ENCODE measurements at regions not wholly inside any gene's neighbourhood (a gene's known extent, or its start where the extent isn't known, plus 50 kb on each side); places are given as distances from the start of the nearest gene placed in this dataset.
A peak's percentile ranks its signal among the peaks of the same experiment; 100 is the strongest.

GRCh38 chr3:153268564-153269279 is 106.7 kb downstream of the RAP2B start:
- Histone ChIP-seq H3K79me2 (ENCODE audit: insufficient read depth, low read length) (no peaks in the 10 kb centered on the region), H3K4me2 (ENCODE audit: insufficient read depth, low read length) (no peak overlapping the region), H4K20me1 (ENCODE audit: insufficient read depth, low read length) (no peaks in the 10 kb centered on the region), H3K4me3 (ENCODE audit: low read depth in 1 of 2, low read length in 2 of 2) (no peak overlapping the region), H3K4me1 (ENCODE audit: insufficient read depth, low read length) (no peaks in the 10 kb centered on the region), H3K27me3 (ENCODE audit: insufficient read depth, low read length, poor library complexity) (no peaks in the 10 kb centered on the region), H3K36me3 (ENCODE audit: insufficient read depth, low read length) (no peaks in the 10 kb centered on the region), H3K9me3 (ENCODE audit: insufficient read depth, low read length, severe bottlenecking) (no peaks in the 10 kb centered on the region), H2AFZ (ENCODE audit: low read depth, low read length) (no peak overlapping the region), H3K9ac (ENCODE audit: low read depth, low read length) (no peak overlapping the region), H3K27ac (ENCODE audit: low read length) (no peak overlapping the region)
- no peak for TF ChIP-seq CTCF (IDR thresholded peaks at IDR 0.05; ENCODE audit: borderline replicate concordance, extremely low read depth, low read length, poor library complexity, severe bottlenecking)
- no peak for TF ChIP-seq EZH2 (IDR thresholded peaks at IDR 0.05; ENCODE audit: borderline replicate concordance, low read depth, low read length, severe bottlenecking)
- ATAC-seq (ENCODE audit: insufficient read depth, low read depth) = no peak
- DNase-seq = no peak

- H2AFZ ChIP-seq (ENCODE audit: low read depth, low read length) = no peak overlapping the region
Observed at GRCh38 chr3:153269730-153270129, 107.7 kb downstream of the RAP2B start.

GRCh38 chr3:153273217-153273616 is 111.2 kb downstream of the RAP2B start:
- Histone ChIP-seq H3K27me3 (ENCODE audit: insufficient read depth, low read length, poor library complexity) (no peaks in the 10 kb centered on the region), H3K9ac (ENCODE audit: low read depth, low read length) (no peak overlapping the region), H2AFZ (ENCODE audit: low read depth, low read length) (no peak overlapping the region), H3K27ac (ENCODE audit: low read length) (no peak overlapping the region), H3K4me1 (ENCODE audit: insufficient read depth, low read length) (no peaks in the 10 kb centered on the region), H3K9me3 (ENCODE audit: insufficient read depth, low read length, severe bottlenecking) (no peaks in the 10 kb centered on the region), H4K20me1 (ENCODE audit: insufficient read depth, low read length) (no peaks in the 10 kb centered on the region), H3K4me3 (ENCODE audit: low read depth in 1 of 2, low read length in 2 of 2) (no peak overlapping the region), H3K79me2 (ENCODE audit: insufficient read depth, low read length) (no peaks in the 10 kb centered on the region), H3K4me2 (ENCODE audit: insufficient read depth, low read length) (no peak overlapping the region), H3K36me3 (ENCODE audit: insufficient read depth, low read length) (no peaks in the 10 kb centered on the region)
- peak; percentile 55; the same call in 1 of the 3 replicates for ATAC-seq (ENCODE audit: insufficient read depth, low read depth)
- TF ChIP-seq CTCF (IDR thresholded peaks at IDR 0.05; ENCODE audit: borderline replicate concordance, extremely low read depth, low read length, poor library complexity, severe bottlenecking) = no peak
- peak; percentile 6 for DNase-seq

More at GRCh38 chr3:153269730-153270129, 107.7 kb downstream of the RAP2B start:
- ATAC-seq (ENCODE audit: insufficient read depth, low read depth) = no peak
- H3K4me3 ChIP-seq (ENCODE audit: low read depth in 1 of 2, low read length in 2 of 2) = no peak overlapping the region
- no peak for TF ChIP-seq CTCF (IDR thresholded peaks at IDR 0.05; ENCODE audit: borderline replicate concordance, extremely low read depth, low read length, poor library complexity, severe bottlenecking)
- no peak for TF ChIP-seq EZH2 (IDR thresholded peaks at IDR 0.05; ENCODE audit: borderline replicate concordance, low read depth, low read length, severe bottlenecking)
- no peaks in the 10 kb centered on the region for H3K27me3 ChIP-seq (ENCODE audit: insufficient read depth, low read length, poor library complexity)
- no peak overlapping the region for H3K27ac ChIP-seq (ENCODE audit: low read length)
- H4K20me1 ChIP-seq (ENCODE audit: insufficient read depth, low read length) = no peaks in the 10 kb centered on the region
- H3K4me1 ChIP-seq (ENCODE audit: insufficient read depth, low read length) = no peaks in the 10 kb centered on the region
- no peak overlapping the region for H3K4me2 ChIP-seq (ENCODE audit: insufficient read depth, low read length)
- no peak overlapping the region for H3K9ac ChIP-seq (ENCODE audit: low read depth, low read length)
- no peak for DNase-seq
- H3K79me2 ChIP-seq (ENCODE audit: insufficient read depth, low read length) = no peaks in the 10 kb centered on the region
- H3K9me3 ChIP-seq (ENCODE audit: insufficient read depth, low read length, severe bottlenecking) = no peaks in the 10 kb centered on the region
- no peaks in the 10 kb centered on the region for H3K36me3 ChIP-seq (ENCODE audit: insufficient read depth, low read length)
